Right ventricle myocardium inferior (tissue), 1 donor: ENCODE measurements at regions not wholly inside any gene's neighbourhood (a gene's known extent, or its start where the extent isn't known, plus 50 kb on each side); places are given as distances from the start of the nearest gene placed in this dataset.

Experiments
- ATAC-seq: fragments of 200-7000 bp; cut with Tn5 transposase; one replicate; pipeline ENCODE4 v1.9.1; 2020; ENCODE audit warnings: mild to moderate bottlenecking, moderate library complexity
- DNase-seq: peaks from one replicate; pipeline ENCODE4 v3.0.0; 2021; ENCODE audit errors: missing footprints
- intact Hi-C: fragments of 100-400 bp; cut with DNase I; formaldehyde crosslinking; loops from one replicate; pipeline ENCODE4 v1.11.0; 2022
- donor health status: DM: no; HTN: yes; CAD: no; lungs with severe emphysema.

- DNase-seq (no peak), ATAC-seq (no peak)
- intact Hi-C loops, result no loop called here
These were observed 607.2 kb upstream of the WWC1 start for GRCh38 chr5:167684251-167684650.

GRCh38 chr5:167688341-167689130, 602.9 kb upstream of the WWC1 start:
- intact Hi-C loops, result no loop called here
- DNase-seq (no peak), ATAC-seq (no peak)

GRCh38 chr5:167694325-167695147, 596.9 kb upstream of the WWC1 start:
- DNase-seq, result no peak
- intact Hi-C loops, result no loop called here
- no peak for ATAC-seq

GRCh38 chr5:167696558-167697314, 594.7 kb upstream of the WWC1 start:
- DNase-seq, result no peak
- no peak for ATAC-seq
- intact Hi-C loops, result no loop called here

GRCh38 chr5:167699432-167699831, 592.0 kb upstream of the WWC1 start:
- peak; percentile 92 for ATAC-seq
- intact Hi-C loops, result no loop called here
- no peak for DNase-seq

GRCh38 chr5:167701051-167701450, 590.4 kb upstream of the WWC1 start:
- intact Hi-C loops, result no loop called here
- DNase-seq, result no peak
- no peak for ATAC-seq

- ATAC-seq, result no peak
- intact Hi-C loops, result no loop called here
These were observed 589.4 kb upstream of the WWC1 start for GRCh38 chr5:167702014-167702413.

GRCh38 chr5:167708449-167708848, 583.0 kb upstream of the WWC1 start:
- no peak for ATAC-seq
- no peak for DNase-seq
- intact Hi-C loops, result no loop called here

More at GRCh38 chr5:167702014-167702413, 589.4 kb upstream of the WWC1 start:
- DNase-seq, result no peak

- intact Hi-C loops, result no loop called here
- ATAC-seq, result no peak
- DNase-seq, result no peak
These were observed 581.8 kb upstream of the WWC1 start for GRCh38 chr5:167709625-167710024.

GRCh38 chr5:167710444-167711073, 580.9 kb upstream of the WWC1 start:
- ATAC-seq (no peak), DNase-seq (no peak)
- intact Hi-C loops, result no loop called here

GRCh38 chr5:167712986-167713585, 578.4 kb upstream of the WWC1 start:
- ATAC-seq (no peak), DNase-seq (no peak)
- intact Hi-C loops, result no loop called here

GRCh38 chr5:167713896-167714295, 577.5 kb upstream of the WWC1 start:
- no peak for DNase-seq
- no peak for ATAC-seq
- intact Hi-C loops, result no loop called here

GRCh38 chr5:167716126-167716775, 575.2 kb upstream of the WWC1 start:
- ATAC-seq (no peak), DNase-seq (no peak)
- intact Hi-C loops, result no loop called here

GRCh38 chr5:167720259-167720658, 571.2 kb upstream of the WWC1 start:
- ATAC-seq, result no peak
- intact Hi-C loops, result loop anchor here (5.0 kb wide), 1 partner anchor 502 kb away; no protein-coding TSS in a partner anchor
- DNase-seq, result no peak

- DNase-seq (no peak), ATAC-seq (no peak)
- intact Hi-C loops, result loop anchor here (5.0 kb wide), 1 partner anchor 502 kb away; no protein-coding TSS in a partner anchor
These were observed 570.7 kb upstream of the WWC1 start for GRCh38 chr5:167720676-167721260.

GRCh38 chr5:167721926-167722440, 569.5 kb upstream of the WWC1 start:
- DNase-seq (no peak), ATAC-seq (no peak)
- intact Hi-C loops, result loop anchor here (5.0 kb wide), 1 partner anchor 500 kb away; no protein-coding TSS in a partner anchor

- intact Hi-C loops, result loop anchor here (1.0 to 5.0 kb wide), 2 partner anchors 324 to 499 kb away; no protein-coding TSS in a partner anchor
- ATAC-seq, result peak; percentile 82
These were observed 568.1 kb upstream of the WWC1 start for GRCh38 chr5:167723254-167723871.

More at GRCh38 chr5:167723254-167723871, 568.1 kb upstream of the WWC1 start:
- DNase-seq, result peak; percentile 80
